ENCODE measurements at regions not wholly inside any gene's neighbourhood (a gene's known extent, or its start where the extent isn't known, plus 50 kb on each side); places are given as distances from the start of the nearest gene placed in this dataset.

DNA sequence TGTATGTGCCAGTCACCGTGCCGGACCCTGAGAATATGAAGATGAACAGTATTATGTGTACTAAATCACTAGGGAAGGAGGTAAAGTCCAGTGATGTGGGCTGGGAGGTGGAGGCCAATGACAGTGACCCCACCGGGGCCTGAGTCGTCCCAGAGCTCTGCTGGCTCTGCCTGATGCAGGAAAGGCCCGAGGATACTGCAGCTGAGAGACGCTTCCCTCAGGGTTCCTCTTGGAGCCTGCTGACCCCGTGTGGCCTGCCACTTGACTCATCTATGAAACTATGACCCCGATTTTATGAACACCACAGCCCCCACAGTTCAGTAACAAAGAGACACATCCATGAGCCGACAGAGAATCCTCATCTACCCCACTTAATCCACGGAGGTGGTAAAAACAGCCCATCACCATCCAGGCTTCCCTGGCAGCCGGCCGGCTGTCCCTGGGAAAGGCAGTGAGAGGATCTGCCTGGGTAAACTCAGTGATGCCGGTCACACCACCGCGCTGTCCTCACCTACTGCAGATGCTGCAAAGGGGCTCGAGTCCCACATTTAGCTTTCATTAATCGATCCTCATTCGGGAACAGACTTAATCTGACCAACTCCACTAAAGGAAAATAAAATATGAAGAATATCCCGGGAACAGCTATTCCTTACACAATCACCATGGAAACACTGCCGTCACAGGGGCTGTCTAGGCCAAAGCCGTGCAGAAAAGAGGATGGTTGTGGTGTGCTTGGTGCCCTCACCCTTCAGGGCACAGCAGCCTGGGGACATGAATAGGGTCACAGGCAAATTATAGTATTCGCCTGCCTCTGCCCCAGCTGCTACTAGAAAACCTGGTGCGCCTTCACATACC lies 82.9 kb downstream of the ARRDC4 start:
- no peak overlapping the region for H3K4me3 ChIP-seq (ENCODE audit: low read depth, low read length)
- TF ChIP-seq MAX (IDR thresholded peaks at IDR 0.05; ENCODE audit: low read depth, low read length) (no peak), MYC (IDR thresholded peaks at IDR 0.05; ENCODE audit: low read depth, low read length) (no peak), POLR2A (IDR thresholded peaks at IDR 0.05; ENCODE audit: extremely low read depth, insufficient read length) (no peak)
- TF ChIP-seq, protein P1, sequence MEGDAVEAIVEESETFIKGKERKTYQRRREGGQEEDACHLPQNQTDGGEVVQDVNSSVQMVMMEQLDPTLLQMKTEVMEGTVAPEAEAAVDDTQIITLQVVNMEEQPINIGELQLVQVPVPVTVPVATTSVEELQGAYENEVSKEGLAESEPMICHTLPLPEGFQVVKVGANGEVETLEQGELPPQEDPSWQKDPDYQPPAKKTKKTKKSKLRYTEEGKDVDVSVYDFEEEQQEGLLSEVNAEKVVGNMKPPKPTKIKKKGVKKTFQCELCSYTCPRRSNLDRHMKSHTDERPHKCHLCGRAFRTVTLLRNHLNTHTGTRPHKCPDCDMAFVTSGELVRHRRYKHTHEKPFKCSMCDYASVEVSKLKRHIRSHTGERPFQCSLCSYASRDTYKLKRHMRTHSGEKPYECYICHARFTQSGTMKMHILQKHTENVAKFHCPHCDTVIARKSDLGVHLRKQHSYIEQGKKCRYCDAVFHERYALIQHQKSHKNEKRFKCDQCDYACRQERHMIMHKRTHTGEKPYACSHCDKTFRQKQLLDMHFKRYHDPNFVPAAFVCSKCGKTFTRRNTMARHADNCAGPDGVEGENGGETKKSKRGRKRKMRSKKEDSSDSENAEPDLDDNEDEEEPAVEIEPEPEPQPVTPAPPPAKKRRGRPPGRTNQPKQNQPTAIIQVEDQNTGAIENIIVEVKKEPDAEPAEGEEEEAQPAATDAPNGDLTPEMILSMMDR (IDR thresholded peaks at IDR 0.05; ENCODE audit: low read depth, low read length), result no peak
- DNase-seq (ENCODE audit: low read depth), result no peak

DNA sequence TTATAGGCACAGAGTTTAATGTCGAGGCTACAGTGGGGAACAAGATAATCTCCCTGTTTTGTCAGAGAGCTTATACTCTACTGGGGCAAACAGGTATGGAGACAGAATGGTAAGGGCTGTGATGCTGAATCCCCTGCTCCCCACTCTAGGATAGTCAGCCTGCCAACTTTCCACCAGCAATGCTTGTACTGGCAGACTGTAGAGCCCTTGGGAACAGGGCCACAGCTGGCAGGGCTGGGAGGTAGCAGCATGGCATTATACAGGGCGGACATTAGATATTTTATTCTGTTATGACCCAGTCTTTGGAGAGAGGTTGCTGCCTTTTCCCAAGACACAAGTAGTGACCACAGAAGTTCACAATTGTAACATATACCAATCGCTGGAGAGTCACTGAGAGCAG lies 91.2 kb downstream of the ARRDC4 start:
- TF ChIP-seq, protein P1 (IDR thresholded peaks at IDR 0.05; ENCODE audit: low read depth, low read length), result no peak
- TF ChIP-seq MAX (IDR thresholded peaks at IDR 0.05; ENCODE audit: low read depth, low read length), result no peak
- no peak for TF ChIP-seq POLR2A (IDR thresholded peaks at IDR 0.05; ENCODE audit: extremely low read depth, insufficient read length)
- no peak for TF ChIP-seq MYC (IDR thresholded peaks at IDR 0.05; ENCODE audit: low read depth, low read length)
- H3K4me3 ChIP-seq (ENCODE audit: low read depth, low read length), result no peak overlapping the region
- DNase-seq (ENCODE audit: low read depth), result no peak

DNA sequence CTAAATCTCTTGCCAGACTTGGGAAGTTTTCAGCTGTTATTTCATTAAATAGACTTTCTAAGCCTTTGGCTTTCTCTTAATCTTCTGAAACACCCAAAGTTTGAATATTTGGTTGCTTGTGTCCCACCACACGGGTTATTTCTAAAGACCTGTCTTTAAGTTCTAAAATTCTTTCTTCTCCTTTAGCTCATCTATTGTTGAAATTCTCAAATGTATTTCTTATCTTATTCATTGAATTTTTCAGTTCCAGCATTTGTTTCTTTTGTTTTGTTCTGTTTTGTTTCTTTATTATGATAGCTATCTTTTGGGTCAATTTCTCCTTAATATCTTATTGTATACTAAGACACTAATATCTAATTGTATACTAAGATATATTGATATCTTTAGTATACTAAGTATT lies 97.0 kb downstream of the ARRDC4 start:
- TF ChIP-seq, protein P1 (IDR thresholded peaks at IDR 0.05; ENCODE audit: low read depth, low read length), result no peak
- TF ChIP-seq MYC (IDR thresholded peaks at IDR 0.05; ENCODE audit: low read depth, low read length) (no peak), POLR2A (IDR thresholded peaks at IDR 0.05; ENCODE audit: extremely low read depth, insufficient read length) (no peak), MAX (IDR thresholded peaks at IDR 0.05; ENCODE audit: low read depth, low read length) (no peak)
- H3K4me3 ChIP-seq (ENCODE audit: low read depth, low read length), result no peak overlapping the region
- DNase-seq (ENCODE audit: low read depth), result no peak

DNA sequence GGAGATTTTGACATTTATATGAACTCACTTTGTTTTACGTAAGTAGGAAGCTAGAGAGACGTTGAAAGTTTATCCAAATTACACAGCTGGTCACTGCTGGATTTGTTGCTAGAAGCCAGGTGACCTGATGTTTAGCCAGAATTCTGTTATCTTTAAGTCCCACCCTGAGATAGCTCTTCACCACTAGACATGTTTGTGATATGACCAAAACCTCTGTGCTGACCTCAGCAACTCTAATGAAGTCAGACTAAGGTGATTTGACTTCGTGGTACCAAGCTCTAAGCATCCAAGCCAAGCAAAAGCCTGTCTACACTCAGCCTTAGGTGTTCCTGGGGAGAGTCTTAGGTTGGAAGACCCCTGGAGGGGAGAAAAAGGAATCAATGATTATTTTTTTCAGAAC lies 102.4 kb downstream of the ARRDC4 start:
- DNase-seq (ENCODE audit: low read depth), result no peak
- H3K4me3 ChIP-seq (ENCODE audit: low read depth, low read length), result no peak overlapping the region
- TF ChIP-seq, protein P1 (IDR thresholded peaks at IDR 0.05; ENCODE audit: low read depth, low read length), result no peak
- no peak for TF ChIP-seq MYC (IDR thresholded peaks at IDR 0.05; ENCODE audit: low read depth, low read length)
- no peak for TF ChIP-seq POLR2A (IDR thresholded peaks at IDR 0.05; ENCODE audit: extremely low read depth, insufficient read length)
- no peak for TF ChIP-seq MAX (IDR thresholded peaks at IDR 0.05; ENCODE audit: low read depth, low read length)

- H3K4me3 ChIP-seq (ENCODE audit: low read depth, low read length), result no peak overlapping the region
- DNase-seq (ENCODE audit: low read depth), result no peak
- no peak for TF ChIP-seq MYC (IDR thresholded peaks at IDR 0.05; ENCODE audit: low read depth, low read length)
- no peak for TF ChIP-seq MAX (IDR thresholded peaks at IDR 0.05; ENCODE audit: low read depth, low read length)
- TF ChIP-seq, protein P1 (IDR thresholded peaks at IDR 0.05; ENCODE audit: low read depth, low read length), result no peak
- TF ChIP-seq POLR2A (IDR thresholded peaks at IDR 0.05; ENCODE audit: extremely low read depth, insufficient read length), result no peak
Observed at GRCh38 chr15:98063315-98063714, 102.8 kb downstream of the ARRDC4 start.

Data from NB4 (cell line).